ENCODE measurements at regions not wholly inside any gene's neighbourhood (a gene's known extent, or its start where the extent isn't known, plus 50 kb on each side); places are given as distances from the start of the nearest gene placed in this dataset.

DNA sequence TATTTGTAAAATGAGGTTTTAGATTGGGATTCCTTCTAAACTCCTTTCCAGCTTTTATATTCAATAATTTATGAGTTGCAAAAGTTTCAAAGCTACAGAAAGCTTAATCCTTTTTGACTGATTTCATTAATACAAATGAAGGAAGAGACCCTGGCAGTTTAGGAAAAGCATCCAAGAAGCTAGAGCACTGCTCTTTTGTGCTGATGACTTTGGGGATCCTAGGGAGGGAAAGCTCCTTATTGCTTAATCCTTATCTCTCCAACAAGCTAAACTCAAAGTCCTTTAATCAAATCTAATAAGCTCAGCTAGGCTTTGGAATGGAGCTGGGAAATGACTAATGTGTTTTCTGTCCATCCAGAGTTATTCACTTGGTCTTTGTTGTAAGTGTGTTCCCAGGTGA, 285.4 kb downstream of the ACTR3B start:
- Histone ChIP-seq H3K27ac (ENCODE audit: extremely low read depth, low read depth, low read length) (no peak overlapping the region), H3K9me3 (ENCODE audit: control insufficient read depth, insufficient read depth, low read depth, low read length) (no peaks in the 10 kb centered on the region), H3K4me1 (ENCODE audit: control insufficient read depth, insufficient read depth, low read length) (no peaks in the 10 kb centered on the region), H3K4me3 (ENCODE audit: low read depth, low read length) (no peak overlapping the region), H3K36me3 (ENCODE audit: control insufficient read depth in 2 of 2, insufficient read depth in 1 of 2, low read length in 2 of 2) (no peaks in the 10 kb centered on the region)
- CTCF ChIA-PET = interaction anchor here (0.6 kb wide), 1 partner anchor 151 kb away, joined by 3 read pairs; no protein-coding TSS in a partner anchor
- TF ChIP-seq ZNF416 (tag by site-specific recombination; IDR thresholded peaks at IDR 0.05) (no peak), ZXDB (tag by site-specific recombination; IDR thresholded peaks at IDR 0.05) (no peak), ZNF398 (tag by site-specific recombination; IDR thresholded peaks at IDR 0.05) (no peak), ZNF37A (tag by site-specific recombination; IDR thresholded peaks at IDR 0.05) (no peak), ZNF561 (tag by site-specific recombination; IDR thresholded peaks at IDR 0.05; ENCODE audit: borderline replicate concordance) (no peak), ZNF202 (tag by site-specific recombination; IDR thresholded peaks at IDR 0.05; ENCODE audit: borderline replicate concordance) (no peak), ZSCAN16 (tag by site-specific recombination; IDR thresholded peaks at IDR 0.05) (no peak), ZNF280C (tag by site-specific recombination; IDR thresholded peaks at IDR 0.05) (no peak), SCRT1 (tag by site-specific recombination; IDR thresholded peaks at IDR 0.05; ENCODE audit: borderline replicate concordance) (no peak), SALL2 (tag by site-specific recombination; IDR thresholded peaks at IDR 0.05; ENCODE audit: borderline replicate concordance) (no peak), ZNF433 (tag by site-specific recombination; IDR thresholded peaks at IDR 0.05; ENCODE audit: low read depth) (no peak), SP7 (tag by site-specific recombination; IDR thresholded peaks at IDR 0.05) (no peak), ZNF677 (tag by site-specific recombination; IDR thresholded peaks at IDR 0.05) (no peak)
- TF ChIP-seq, protein P1, sequence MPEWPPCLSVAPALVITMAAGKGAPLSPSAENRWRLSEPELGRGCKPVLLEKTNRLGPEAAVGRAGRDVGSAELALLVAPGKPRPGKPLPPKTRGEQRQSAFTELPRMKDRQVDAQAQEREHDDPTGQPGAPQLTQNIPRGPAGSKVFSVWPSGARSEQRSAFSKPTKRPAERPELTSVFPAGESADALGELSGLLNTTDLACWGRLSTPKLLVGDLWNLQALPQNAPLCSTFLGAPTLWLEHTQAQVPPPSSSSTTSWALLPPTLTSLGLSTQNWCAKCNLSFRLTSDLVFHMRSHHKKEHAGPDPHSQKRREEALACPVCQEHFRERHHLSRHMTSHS (tag by site-specific recombination; IDR thresholded peaks at IDR 0.05) = no peak
- POLR2A ChIA-PET = no interaction called here

GRCh38 chr7:153047079-153047959, 287.8 kb downstream of the ACTR3B start:
- no peak overlapping the region for H3K27ac ChIP-seq (ENCODE audit: extremely low read depth, low read depth, low read length)
- no peaks in the 10 kb centered on the region for H3K9me3 ChIP-seq (ENCODE audit: control insufficient read depth, insufficient read depth, low read depth, low read length)
- CTCF ChIA-PET = no interaction called here
- H3K4me1 ChIP-seq (ENCODE audit: control insufficient read depth, insufficient read depth, low read length) = no peaks in the 10 kb centered on the region
- no peak overlapping the region for H3K4me3 ChIP-seq (ENCODE audit: low read depth, low read length)
- no peaks in the 10 kb centered on the region for H3K36me3 ChIP-seq (ENCODE audit: control insufficient read depth in 2 of 2, insufficient read depth in 1 of 2, low read length in 2 of 2)
- POLR2A ChIA-PET = no interaction called here
- no peak for TF ChIP-seq ELK4 (IDR thresholded peaks at IDR 0.05; ENCODE audit: borderline replicate concordance, low read depth, low read length)
- no peak for TF ChIP-seq HIC1 (tag by site-specific recombination; IDR thresholded peaks at IDR 0.05)
- TF ChIP-seq ZBTB44 (tag by site-specific recombination; IDR thresholded peaks at IDR 0.05) = no peak
- TF ChIP-seq PRDM1 (tag by site-specific recombination; IDR thresholded peaks at IDR 0.05) = no peak
- TF ChIP-seq, protein P2, sequence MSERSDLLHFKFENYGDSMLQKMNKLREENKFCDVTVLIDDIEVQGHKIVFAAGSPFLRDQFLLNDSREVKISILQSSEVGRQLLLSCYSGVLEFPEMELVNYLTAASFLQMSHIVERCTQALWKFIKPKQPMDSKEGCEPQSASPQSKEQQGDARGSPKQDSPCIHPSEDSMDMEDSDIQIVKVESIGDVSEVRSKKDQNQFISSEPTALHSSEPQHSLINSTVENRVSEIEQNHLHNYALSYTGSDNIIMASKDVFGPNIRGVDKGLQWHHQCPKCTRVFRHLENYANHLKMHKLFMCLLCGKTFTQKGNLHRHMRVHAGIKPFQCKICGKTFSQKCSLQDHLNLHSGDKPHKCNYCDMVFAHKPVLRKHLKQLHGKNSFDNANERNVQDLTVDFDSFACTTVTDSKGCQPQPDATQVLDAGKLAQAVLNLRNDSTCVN (tag by site-specific recombination; optimal IDR thresholded peaks at IDR 0.05) = no peak
- TF ChIP-seq ZNF747 (tag by site-specific recombination; IDR thresholded peaks at IDR 0.05) = no peak
- no peak for TF ChIP-seq ZNF157 (tag by site-specific recombination; IDR thresholded peaks at IDR 0.05)
- TF ChIP-seq, protein P1 (tag by site-specific recombination; IDR thresholded peaks at IDR 0.05) = no peak
